HL-60 (cell line): ENCODE measurements at regions not wholly inside any gene's neighbourhood (a gene's known extent, or its start where the extent isn't known, plus 50 kb on each side); places are given as distances from the start of the nearest gene placed in this dataset.
"Not testable (repeated sequence)": the region's sequence is repeated elsewhere in the genome, so short reads cannot be mapped to it uniquely, and the experiment has no call there.

Experiments
- CTCF ChIP-seq: IDR thresholded peaks from one replicate; pipeline ENCODE4 v1.5.1; 2011; ENCODE audit warnings: low read length, control low read depth, inconsistent platforms; ENCODE audit not compliant: insufficient read depth
- GABPA ChIP-seq: IDR thresholded peaks from 2 replicates; pipeline ENCODE4 v1.6.1; 2012; ENCODE audit warnings: low read depth
- POLR2AphosphoS5 ChIP-seq: IDR thresholded peaks from 2 replicates; pipeline ENCODE4 v1.6.1; 2012; ENCODE audit warnings: low read depth
- SPI1 ChIP-seq: IDR thresholded peaks from 2 replicates; pipeline ENCODE4 v1.6.1; 2012; ENCODE audit warnings: low read depth, mild to moderate bottlenecking, borderline replicate concordance
- TF ChIP-seq, protein P1 (sequence below): IDR thresholded peaks from 2 replicates; pipeline ENCODE4 v1.6.1; 2012; ENCODE audit warnings: low read depth; ENCODE audit not compliant: insufficient replicate concordance

- not testable (repeated sequence) for TF ChIP-seq POLR2AphosphoS5, CTCF, SPI1, GABPA
- TF ChIP-seq, protein P1, sequence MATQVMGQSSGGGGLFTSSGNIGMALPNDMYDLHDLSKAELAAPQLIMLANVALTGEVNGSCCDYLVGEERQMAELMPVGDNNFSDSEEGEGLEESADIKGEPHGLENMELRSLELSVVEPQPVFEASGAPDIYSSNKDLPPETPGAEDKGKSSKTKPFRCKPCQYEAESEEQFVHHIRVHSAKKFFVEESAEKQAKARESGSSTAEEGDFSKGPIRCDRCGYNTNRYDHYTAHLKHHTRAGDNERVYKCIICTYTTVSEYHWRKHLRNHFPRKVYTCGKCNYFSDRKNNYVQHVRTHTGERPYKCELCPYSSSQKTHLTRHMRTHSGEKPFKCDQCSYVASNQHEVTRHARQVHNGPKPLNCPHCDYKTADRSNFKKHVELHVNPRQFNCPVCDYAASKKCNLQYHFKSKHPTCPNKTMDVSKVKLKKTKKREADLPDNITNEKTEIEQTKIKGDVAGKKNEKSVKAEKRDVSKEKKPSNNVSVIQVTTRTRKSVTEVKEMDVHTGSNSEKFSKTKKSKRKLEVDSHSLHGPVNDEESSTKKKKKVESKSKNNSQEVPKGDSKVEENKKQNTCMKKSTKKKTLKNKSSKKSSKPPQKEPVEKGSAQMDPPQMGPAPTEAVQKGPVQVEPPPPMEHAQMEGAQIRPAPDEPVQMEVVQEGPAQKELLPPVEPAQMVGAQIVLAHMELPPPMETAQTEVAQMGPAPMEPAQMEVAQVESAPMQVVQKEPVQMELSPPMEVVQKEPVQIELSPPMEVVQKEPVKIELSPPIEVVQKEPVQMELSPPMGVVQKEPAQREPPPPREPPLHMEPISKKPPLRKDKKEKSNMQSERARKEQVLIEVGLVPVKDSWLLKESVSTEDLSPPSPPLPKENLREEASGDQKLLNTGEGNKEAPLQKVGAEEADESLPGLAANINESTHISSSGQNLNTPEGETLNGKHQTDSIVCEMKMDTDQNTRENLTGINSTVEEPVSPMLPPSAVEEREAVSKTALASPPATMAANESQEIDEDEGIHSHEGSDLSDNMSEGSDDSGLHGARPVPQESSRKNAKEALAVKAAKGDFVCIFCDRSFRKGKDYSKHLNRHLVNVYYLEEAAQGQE: not testable (repeated sequence)
These were observed 558.3 kb downstream of the FRK start for GRCh38 chr6:115502432-115502831.
